ENCODE measurements at regions not wholly inside any gene's neighbourhood (a gene's known extent, or its start where the extent isn't known, plus 50 kb on each side); places are given as distances from the start of the nearest gene placed in this dataset.
A peak's percentile ranks its signal among the peaks of the same experiment; 100 is the strongest.
"Not testable (repeated sequence)": the region's sequence is repeated elsewhere in the genome, so short reads cannot be mapped to it uniquely, and the experiment has no call there.

DNA sequence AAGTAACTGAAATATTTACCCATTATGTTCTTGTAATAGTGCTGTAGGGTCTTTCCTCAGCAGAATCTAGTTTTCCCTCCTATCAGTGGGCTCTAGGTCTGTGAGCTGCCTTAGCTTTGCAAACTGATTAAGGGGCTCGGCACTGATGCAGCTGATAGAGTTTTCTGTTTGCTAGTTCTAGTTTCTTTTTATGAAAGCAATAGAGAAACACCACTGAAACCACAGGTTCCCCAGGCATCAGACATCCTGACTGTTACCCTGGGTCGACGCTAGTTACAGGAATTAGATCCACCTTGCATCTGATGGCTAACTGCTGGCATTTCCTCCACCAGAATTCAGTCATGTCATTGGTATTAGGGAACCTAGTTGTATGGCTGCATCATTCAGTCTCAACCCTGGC, 225.0 kb upstream of the VCX start:
- TF ChIP-seq CTCF (conservative IDR thresholded peaks at IDR 0.05; ENCODE audit: control insufficient read depth, insufficient read depth, low read depth, low read length): no peak
- no peak for DNase-seq (ENCODE audit: low read depth)
- no peak overlapping the region for H3K4me3 ChIP-seq (ENCODE audit: control insufficient read depth, low read depth, low read length)

DNA sequence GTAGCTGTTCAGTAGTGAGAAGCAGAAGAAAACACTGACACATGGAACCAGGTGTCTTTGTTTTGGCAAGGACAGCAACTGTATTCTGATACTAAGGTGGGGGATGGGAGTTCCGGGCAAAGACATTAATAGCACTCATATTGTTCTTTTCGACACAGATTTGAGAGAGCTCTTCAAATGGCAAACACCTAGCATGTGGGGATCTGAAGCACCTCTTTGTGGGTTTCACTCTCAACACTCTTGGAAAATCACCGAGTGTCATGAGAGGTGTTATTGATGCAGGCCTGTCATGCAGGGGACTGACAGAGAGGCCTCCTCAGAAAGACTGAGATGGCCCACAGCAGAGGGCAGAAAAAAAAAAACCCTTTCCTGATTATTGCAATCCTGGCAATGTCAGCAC, 228.4 kb upstream of the VCX start:
- H3K4me3 ChIP-seq (ENCODE audit: control insufficient read depth, low read depth, low read length): no peak overlapping the region
- TF ChIP-seq CTCF (conservative IDR thresholded peaks at IDR 0.05; ENCODE audit: control insufficient read depth, insufficient read depth, low read depth, low read length): no peak
- DNase-seq (ENCODE audit: low read depth): no peak

DNA sequence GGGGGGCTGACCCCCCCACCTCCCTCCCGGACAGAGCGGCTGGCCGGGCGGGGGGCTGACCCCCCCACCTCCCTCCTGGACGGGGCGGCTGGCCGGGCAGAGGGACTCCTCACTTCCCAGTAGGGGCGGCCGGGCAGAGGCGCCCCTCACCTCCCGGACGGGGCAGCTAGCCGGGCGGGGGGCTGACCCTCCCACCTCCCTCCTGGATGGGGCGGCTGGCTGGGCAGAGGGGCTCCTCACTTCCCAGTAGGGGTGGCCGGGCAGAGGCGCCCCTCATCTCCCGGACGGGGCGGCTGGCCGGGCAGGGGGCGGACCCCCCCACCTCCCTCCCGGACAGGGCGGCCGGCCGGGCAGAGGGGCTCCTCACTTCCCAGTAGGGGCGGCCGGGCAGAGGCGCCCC, 234.3 kb upstream of the VCX start:
- not testable (repeated sequence) for DNase-seq (ENCODE audit: low read depth); H3K4me3 ChIP-seq (ENCODE audit: control insufficient read depth, low read depth, low read length)

GRCh38 chrX:7606039-7606652, 236.8 kb upstream of the VCX start:
- DNase-seq (ENCODE audit: low read depth): no peak
- H3K4me3 ChIP-seq (ENCODE audit: control insufficient read depth, low read depth, low read length): no peak overlapping the region
- TF ChIP-seq CTCF (conservative IDR thresholded peaks at IDR 0.05; ENCODE audit: control insufficient read depth, insufficient read depth, low read depth, low read length): no peak

DNA sequence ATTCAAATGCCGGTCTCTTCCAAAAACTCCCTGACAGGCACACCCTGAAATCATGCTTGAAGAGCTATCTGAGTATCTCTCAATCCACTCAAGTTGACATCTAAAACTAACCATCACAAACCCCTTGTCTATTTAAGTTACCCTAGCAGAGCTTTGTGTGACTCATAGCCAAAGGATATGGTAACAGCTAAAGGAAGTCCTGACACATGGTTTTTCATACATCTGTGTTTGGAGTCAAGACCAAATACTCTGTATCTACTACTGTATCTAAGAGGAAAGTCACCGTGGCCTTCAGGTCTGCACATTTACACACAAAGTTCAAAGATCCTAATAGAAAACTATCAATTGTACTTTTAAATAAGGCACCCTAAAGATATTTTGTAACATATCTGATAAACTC, 239.6 kb upstream of the VCX start:
- DNase-seq (ENCODE audit: low read depth): no peak
- TF ChIP-seq CTCF (conservative IDR thresholded peaks at IDR 0.05; ENCODE audit: control insufficient read depth, insufficient read depth, low read depth, low read length): no peak
- no peak overlapping the region for H3K4me3 ChIP-seq (ENCODE audit: control insufficient read depth, low read depth, low read length)

DNA sequence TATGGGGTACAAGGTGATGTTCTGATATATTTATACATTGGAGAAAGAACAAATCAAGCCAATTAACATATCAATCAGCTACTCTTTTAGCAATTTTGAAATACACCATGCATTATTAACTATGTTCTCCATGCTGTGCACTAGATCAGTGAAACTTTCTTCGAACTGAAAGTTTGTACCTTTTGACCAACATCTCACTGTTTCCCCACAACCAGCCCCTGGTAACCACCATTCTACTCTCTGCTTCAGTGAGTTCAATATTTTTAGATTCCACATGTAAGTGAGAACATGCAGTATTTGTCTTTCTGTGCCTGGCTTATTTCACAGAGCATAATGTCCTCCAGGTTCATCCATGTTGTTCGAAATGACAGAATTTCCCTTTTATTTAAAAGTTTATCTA, 246.1 kb upstream of the VCX start:
- H3K4me3 ChIP-seq (ENCODE audit: control insufficient read depth, low read depth, low read length): no peak overlapping the region
- DNase-seq (ENCODE audit: low read depth): no peak
- no peak for TF ChIP-seq CTCF (conservative IDR thresholded peaks at IDR 0.05; ENCODE audit: control insufficient read depth, insufficient read depth, low read depth, low read length)

DNA sequence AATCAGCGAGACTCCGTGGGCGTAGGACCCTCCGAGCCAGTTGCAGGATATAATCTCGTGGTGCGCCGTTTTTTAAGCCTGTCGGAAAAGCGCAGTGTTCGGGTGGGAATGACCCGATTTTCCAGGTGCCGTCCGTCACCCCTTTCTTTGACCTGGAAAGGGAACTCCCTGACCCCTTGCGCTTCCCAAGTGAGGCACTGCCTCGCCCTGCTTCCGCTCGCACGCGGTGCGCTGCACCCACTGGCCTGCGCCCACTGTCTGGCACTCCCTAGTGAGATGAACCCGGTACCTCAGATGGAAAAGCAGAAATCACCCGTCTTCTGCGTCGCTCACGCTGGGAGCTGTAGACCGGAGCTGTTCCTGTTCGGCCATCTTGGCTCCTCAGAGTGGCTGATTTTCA, 249.6 kb upstream of the VCX start:
- DNase-seq (ENCODE audit: low read depth); H3K4me3 ChIP-seq (ENCODE audit: control insufficient read depth, low read depth, low read length): not testable (repeated sequence)

DNA sequence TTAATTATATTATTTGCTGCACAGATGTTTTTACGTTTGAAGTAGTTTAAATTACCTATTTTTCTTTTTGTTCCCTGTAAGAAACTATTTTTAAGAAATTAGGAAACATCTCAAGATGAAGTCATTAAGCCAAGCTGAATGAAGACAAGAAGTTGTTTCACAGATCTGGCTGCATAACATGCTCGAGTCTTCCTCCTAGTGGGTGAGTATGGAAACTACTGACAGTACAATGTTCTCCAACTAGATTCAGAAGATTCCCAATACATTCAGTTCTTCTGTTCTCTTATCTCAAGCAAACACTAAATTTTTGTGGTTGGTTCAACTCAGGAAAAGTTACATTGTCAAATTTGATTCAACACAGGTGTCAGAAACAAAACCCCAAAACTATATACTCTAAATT, 256.8 kb upstream of the VCX start:
- DNase-seq (ENCODE audit: low read depth): peak; percentile 47
- peak; percentile 55 for TF ChIP-seq CTCF (conservative IDR thresholded peaks at IDR 0.05; ENCODE audit: control insufficient read depth, insufficient read depth, low read depth, low read length)
- no peak overlapping the region for H3K4me3 ChIP-seq (ENCODE audit: control insufficient read depth, low read depth, low read length)
